Neural progenitor cell (in vitro differentiated cells): ENCODE measurements at regions not wholly inside any gene's neighbourhood (a gene's known extent, or its start where the extent isn't known, plus 50 kb on each side); places are given as distances from the start of the nearest gene placed in this dataset.

Experiments used
- CTCF ChIP-seq: fragments of 200-600 bp; sonication (generic); IDR thresholded peaks from 2 replicates; pipeline ENCODE4 v1.5.1; 2017; ENCODE audit warnings: antibody characterized with exemption, mild to moderate bottlenecking
- EZH2 ChIP-seq: fragments of 200-600 bp; sonication (generic); IDR thresholded peaks from 2 replicates; pipeline ENCODE4 v1.6.1; 2017; ENCODE audit warnings: antibody characterized with exemption, mild to moderate bottlenecking, moderate library complexity
- EZH2phosphoT487 ChIP-seq: fragments of 200-600 bp; sonication (generic); IDR thresholded peaks from 2 replicates; pipeline ENCODE4 v1.6.1; 2017; ENCODE audit warnings: antibody characterized with exemption

- TF ChIP-seq CTCF (no peak), EZH2phosphoT487 (no peak), EZH2 (no peak)
Observed at GRCh38 chr9:26655166-26655565, 237.4 kb downstream of the CAAP1 start.
